Stimulated activated CD4-positive, alpha-beta T cell treated with anti-CD3 and anti-CD28 coated beads, Interleukin-1b, Interleukin-23, amount 100 ng/mL, for 1 hour (primary cell): ENCODE measurements at regions not wholly inside any gene's neighbourhood (a gene's known extent, or its start where the extent isn't known, plus 50 kb on each side); places are given as distances from the start of the nearest gene placed in this dataset.
"Not testable (repeated sequence)": the region's sequence is repeated elsewhere in the genome, so short reads cannot be mapped to it uniquely, and the experiment has no call there.

Source experiments
- DNase-seq, 2 donors: peaks; one replicate each; pipeline ENCODE4 v3.0.0-alpha.2; 2020; ENCODE audit warnings: low read depth in 2 of 2

GRCh38 chr11:87970762-87971161 lies 204.5 kb downstream of the RAB38 start:
- no peak for DNase-seq

GRCh38 chr11:87967459-87967858 lies 207.8 kb downstream of the RAB38 start:
- no peak for DNase-seq

- DNase-seq: no peak
Observed at GRCh38 chr11:87966694-87967093, 208.5 kb downstream of the RAB38 start.

- DNase-seq: no peak
Observed at GRCh38 chr11:87966216-87966615, 209.0 kb downstream of the RAB38 start.

- no peak for DNase-seq
Observed at GRCh38 chr11:87961606-87962005, 213.6 kb downstream of the RAB38 start.

- no peak for DNase-seq
Observed at GRCh38 chr11:87957961-87958360, 217.3 kb downstream of the RAB38 start.

GRCh38 chr11:87954476-87954875 lies 220.8 kb downstream of the RAB38 start:
- no peak for DNase-seq

GRCh38 chr11:87942786-87943185 lies 232.5 kb downstream of the RAB38 start:
- no peak for DNase-seq

GRCh38 chr11:87934182-87934581 lies 241.1 kb downstream of the RAB38 start:
- DNase-seq: no peak

GRCh38 chr11:87926250-87926970 lies 248.8 kb downstream of the RAB38 start:
- DNase-seq: no peak

- no peak for DNase-seq
Observed at GRCh38 chr11:87924125-87924524, 251.1 kb downstream of the RAB38 start.

GRCh38 chr11:87917111-87917510 lies 258.1 kb downstream of the RAB38 start:
- DNase-seq: no peak

GRCh38 chr11:87909178-87909577 lies 266.1 kb downstream of the RAB38 start:
- no peak for DNase-seq

- no peak for DNase-seq
Observed at GRCh38 chr11:87908086-87908485, 267.2 kb downstream of the RAB38 start.

GRCh38 chr11:87903345-87903744 lies 271.9 kb downstream of the RAB38 start:
- no peak for DNase-seq

GRCh38 chr11:87901341-87901740 lies 273.9 kb downstream of the RAB38 start:
- DNase-seq: no peak

GRCh38 chr11:87897921-87898320 lies 277.3 kb downstream of the RAB38 start:
- no peak for DNase-seq

GRCh38 chr11:87897071-87897470 lies 278.2 kb downstream of the RAB38 start:
- no peak for DNase-seq

GRCh38 chr11:87894961-87895360 lies 280.3 kb downstream of the RAB38 start:
- no peak for DNase-seq

GRCh38 chr11:87892291-87892690 lies 283.0 kb downstream of the RAB38 start:
- DNase-seq: no peak

- DNase-seq: no peak
Observed at GRCh38 chr11:87889126-87889525, 286.1 kb downstream of the RAB38 start.

- DNase-seq: not testable (repeated sequence)
Observed at GRCh38 chr11:87885084-87885483, 290.2 kb downstream of the RAB38 start.

- DNase-seq: no peak
Observed at GRCh38 chr11:87879118-87879517, 296.1 kb downstream of the RAB38 start.

GRCh38 chr11:87878373-87878825 lies 296.8 kb downstream of the RAB38 start:
- DNase-seq: no peak
